HL-60 (cell line): ENCODE measurements at regions not wholly inside any gene's neighbourhood (a gene's known extent, or its start where the extent isn't known, plus 50 kb on each side); places are given as distances from the start of the nearest gene placed in this dataset.

Experiments used
- DNase-seq, 2 experiments: peaks; one replicate each; pipeline ENCODE4 v3.0.0-alpha.2; 2010 to 2020; ENCODE audit warnings: low read depth in 1 of 2, low spot score in 1 of 2
- H3K27ac ChIP-seq: fragments of 250-450 bp; sonication (Bioruptor Pico); replicated peaks from 2 replicates; pipeline ENCODE4 v1.5.1; 2020; ENCODE audit warnings: mild to moderate bottlenecking, moderate library complexity
- H3K27me3 ChIP-seq: fragments of 250-450 bp; sonication (Bioruptor Pico); 2 replicates; pipeline ENCODE4 v1.5.1; 2021; ENCODE audit warnings: mild to moderate bottlenecking, moderate library complexity; ENCODE audit not compliant: insufficient read depth, poor library complexity, severe bottlenecking
- H3K4me3 ChIP-seq: replicated peaks from 2 replicates; pipeline ENCODE4 v1.5.1; 2011; ENCODE audit warnings: mild to moderate bottlenecking, control low read depth, low read length; ENCODE audit not compliant: insufficient read depth
- GABPA ChIP-seq: IDR thresholded peaks from 2 replicates; pipeline ENCODE4 v1.6.1; 2012; ENCODE audit warnings: low read depth
- POLR2AphosphoS5 ChIP-seq: IDR thresholded peaks from 2 replicates; pipeline ENCODE4 v1.6.1; 2012; ENCODE audit warnings: low read depth
- REST ChIP-seq: IDR thresholded peaks from 2 replicates; pipeline ENCODE4 v1.6.1; 2012; ENCODE audit warnings: low read depth; ENCODE audit not compliant: insufficient replicate concordance
- SPI1 ChIP-seq: IDR thresholded peaks from 2 replicates; pipeline ENCODE4 v1.6.1; 2012; ENCODE audit warnings: low read depth, mild to moderate bottlenecking, borderline replicate concordance
- TF ChIP-seq, protein P1 (sequence below): IDR thresholded peaks from one replicate; pipeline ENCODE4 v1.5.1; 2011; ENCODE audit warnings: low read length, control low read depth, inconsistent platforms; ENCODE audit not compliant: insufficient read depth

GRCh38 chr3:184647405-184647936 lies 64.4 kb downstream of the MAGEF1 start:
- H3K27ac ChIP-seq, result no peak overlapping the region
- no peak overlapping the region for H3K4me3 ChIP-seq
- TF ChIP-seq GABPA, result no peak
- TF ChIP-seq SPI1, result no peak
- TF ChIP-seq, protein P1, sequence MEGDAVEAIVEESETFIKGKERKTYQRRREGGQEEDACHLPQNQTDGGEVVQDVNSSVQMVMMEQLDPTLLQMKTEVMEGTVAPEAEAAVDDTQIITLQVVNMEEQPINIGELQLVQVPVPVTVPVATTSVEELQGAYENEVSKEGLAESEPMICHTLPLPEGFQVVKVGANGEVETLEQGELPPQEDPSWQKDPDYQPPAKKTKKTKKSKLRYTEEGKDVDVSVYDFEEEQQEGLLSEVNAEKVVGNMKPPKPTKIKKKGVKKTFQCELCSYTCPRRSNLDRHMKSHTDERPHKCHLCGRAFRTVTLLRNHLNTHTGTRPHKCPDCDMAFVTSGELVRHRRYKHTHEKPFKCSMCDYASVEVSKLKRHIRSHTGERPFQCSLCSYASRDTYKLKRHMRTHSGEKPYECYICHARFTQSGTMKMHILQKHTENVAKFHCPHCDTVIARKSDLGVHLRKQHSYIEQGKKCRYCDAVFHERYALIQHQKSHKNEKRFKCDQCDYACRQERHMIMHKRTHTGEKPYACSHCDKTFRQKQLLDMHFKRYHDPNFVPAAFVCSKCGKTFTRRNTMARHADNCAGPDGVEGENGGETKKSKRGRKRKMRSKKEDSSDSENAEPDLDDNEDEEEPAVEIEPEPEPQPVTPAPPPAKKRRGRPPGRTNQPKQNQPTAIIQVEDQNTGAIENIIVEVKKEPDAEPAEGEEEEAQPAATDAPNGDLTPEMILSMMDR, result no peak
- TF ChIP-seq REST, result no peak

GRCh38 chr3:184645336-184645735 lies 66.5 kb downstream of the MAGEF1 start:
- H3K27ac ChIP-seq, result no peak overlapping the region
- H3K27me3 ChIP-seq, result no peaks in the 10 kb centered on the region
- TF ChIP-seq GABPA (no peak), REST (no peak), SPI1 (no peak), POLR2AphosphoS5 (no peak)
- TF ChIP-seq, protein P1, result no peak
- H3K4me3 ChIP-seq, result no peak overlapping the region
- DNase-seq, result no peak

More at GRCh38 chr3:184647405-184647936, 64.4 kb downstream of the MAGEF1 start:
- no peak for DNase-seq
- H3K27me3 ChIP-seq, result no peaks in the 10 kb centered on the region

GRCh38 chr3:184643442-184643841 lies 68.4 kb downstream of the MAGEF1 start:
- Histone ChIP-seq H3K27ac (no peak overlapping the region), H3K4me3 (no peak overlapping the region), H3K27me3 (no peaks in the 10 kb centered on the region)
- DNase-seq, result no peak
- TF ChIP-seq GABPA (no peak), SPI1 (no peak)

GRCh38 chr3:184642631-184643285 lies 69.1 kb downstream of the MAGEF1 start:
- TF ChIP-seq, protein P1, result no peak
- TF ChIP-seq POLR2AphosphoS5, result no peak
- no peak for TF ChIP-seq REST
- TF ChIP-seq SPI1, result no peak
- TF ChIP-seq GABPA, result no peak
- no peak overlapping the region for H3K27ac ChIP-seq
- no peak for DNase-seq
- H3K27me3 ChIP-seq, result no peaks in the 10 kb centered on the region
- no peak overlapping the region for H3K4me3 ChIP-seq
